BJ (cell line): ENCODE measurements at regions not wholly inside any gene's neighbourhood (a gene's known extent, or its start where the extent isn't known, plus 50 kb on each side); places are given as distances from the start of the nearest gene placed in this dataset.
"Not testable (repeated sequence)": the region's sequence is repeated elsewhere in the genome, so short reads cannot be mapped to it uniquely, and the experiment has no call there.

ENCODE experiments used
- CTCF ChIA-PET: fragments of 350-600 bp; formaldehyde crosslinking; extraction: SDS; loops from one replicate; lab custom pipeline; 2021; ENCODE audit warnings: antibody characterized with exemption, inconsistent platforms; lab: Yijun Ruan, JAX
- POLR2A ChIA-PET: fragments of 300-600 bp; sonication (Branson Sonifier 250); formaldehyde crosslinking; extraction: SDS; loops from one replicate; lab custom pipeline; 2021; ENCODE audit warnings: antibody characterized with exemption; lab: Charles Lee
- DNase-seq: peaks from one replicate; pipeline ENCODE4 v3.0.0-alpha.2; 2011; ENCODE audit warnings: low read depth
- H3K27me3 ChIP-seq: 2 replicates; pipeline ENCODE4 v1.6.0; 2011; ENCODE audit warnings: low read length; ENCODE audit not compliant: control insufficient read depth, insufficient read depth
- H3K36me3 ChIP-seq: 2 replicates; pipeline ENCODE4 v1.5.1; 2011; ENCODE audit warnings: low read length; ENCODE audit not compliant: control insufficient read depth, insufficient read depth
- H3K4me3 ChIP-seq: 2 replicates; pipeline ENCODE4 v1.5.1; 2011; ENCODE audit warnings: low read depth, mild to moderate bottlenecking, control low read depth, low read length
- CTCF ChIP-seq: IDR thresholded peaks from 2 replicates; pipeline ENCODE4 v1.5.1; 2011; ENCODE audit warnings: low read depth, mild to moderate bottlenecking, control low read depth, inconsistent platforms, low read length, moderate library complexity; ENCODE audit not compliant: insufficient read depth

- no peaks in the 10 kb centered on the region for H3K36me3 ChIP-seq
- CTCF ChIA-PET = no interaction called here
- no peak for TF ChIP-seq CTCF
- no peaks in the 10 kb centered on the region for H3K27me3 ChIP-seq
- no peak overlapping the region for H3K4me3 ChIP-seq
- no peak for DNase-seq
- POLR2A ChIA-PET = no interaction called here
Observed at GRCh38 chr9:74414325-74414724, 82.8 kb upstream of the RORB start.

DNA sequence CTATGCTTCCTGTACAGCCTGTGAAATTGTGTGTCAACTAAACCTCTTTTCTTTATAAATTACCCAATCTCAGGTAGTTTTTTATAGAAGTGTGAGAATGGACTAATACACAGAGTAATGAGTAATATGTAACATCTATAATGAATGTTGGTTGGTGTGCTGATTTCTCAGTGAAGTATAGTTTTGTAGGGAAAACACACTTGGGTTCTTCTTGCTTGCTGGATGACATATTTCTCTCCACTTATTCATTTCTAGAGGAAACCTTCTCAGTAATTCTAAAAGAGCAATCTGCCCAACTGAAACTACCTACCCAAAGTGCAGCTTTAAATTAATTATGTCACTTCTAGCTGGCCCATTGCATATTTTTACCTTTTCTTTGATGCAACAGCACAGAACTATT, 81.1 kb upstream of the RORB start:
- H3K27me3 ChIP-seq = no peaks in the 10 kb centered on the region
- DNase-seq = no peak
- no peak for TF ChIP-seq CTCF
- ChIA-PET POLR2A (no interaction called here), CTCF (no interaction called here)
- H3K36me3 ChIP-seq = no peaks in the 10 kb centered on the region
- no peak overlapping the region for H3K4me3 ChIP-seq

DNA sequence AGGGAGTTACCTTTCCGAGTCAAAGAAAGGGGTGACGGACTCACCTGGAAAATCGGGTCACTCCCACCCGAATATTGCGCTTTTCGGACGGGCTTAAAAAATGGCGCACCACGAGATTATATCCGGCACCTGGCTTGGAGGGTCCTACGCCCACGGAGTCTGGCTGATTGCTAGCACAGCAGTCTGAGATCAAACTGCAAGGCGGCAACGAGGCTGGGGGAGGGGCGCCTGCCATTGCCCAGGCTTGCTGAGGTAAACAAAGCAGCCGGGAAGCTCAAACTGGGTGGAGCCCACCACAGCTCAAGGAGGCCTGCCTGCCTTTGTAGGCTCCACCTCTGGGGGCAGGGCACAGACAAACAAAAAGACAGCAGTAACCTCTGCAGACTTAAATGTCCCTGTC, 72.6 kb upstream of the RORB start:
- DNase-seq, H3K27me3 ChIP-seq, H3K36me3 ChIP-seq, POLR2A ChIA-PET, CTCF ChIA-PET, H3K4me3 ChIP-seq: not testable (repeated sequence)

GRCh38 chr9:74431467-74431866, 65.7 kb upstream of the RORB start:
- Histone ChIP-seq H3K4me3 (no peak overlapping the region), H3K27me3 (no peaks in the 10 kb centered on the region), H3K36me3 (no peaks in the 10 kb centered on the region)
- POLR2A ChIA-PET = no interaction called here
- CTCF ChIA-PET = no interaction called here
- DNase-seq = no peak
- no peak for TF ChIP-seq CTCF

DNA sequence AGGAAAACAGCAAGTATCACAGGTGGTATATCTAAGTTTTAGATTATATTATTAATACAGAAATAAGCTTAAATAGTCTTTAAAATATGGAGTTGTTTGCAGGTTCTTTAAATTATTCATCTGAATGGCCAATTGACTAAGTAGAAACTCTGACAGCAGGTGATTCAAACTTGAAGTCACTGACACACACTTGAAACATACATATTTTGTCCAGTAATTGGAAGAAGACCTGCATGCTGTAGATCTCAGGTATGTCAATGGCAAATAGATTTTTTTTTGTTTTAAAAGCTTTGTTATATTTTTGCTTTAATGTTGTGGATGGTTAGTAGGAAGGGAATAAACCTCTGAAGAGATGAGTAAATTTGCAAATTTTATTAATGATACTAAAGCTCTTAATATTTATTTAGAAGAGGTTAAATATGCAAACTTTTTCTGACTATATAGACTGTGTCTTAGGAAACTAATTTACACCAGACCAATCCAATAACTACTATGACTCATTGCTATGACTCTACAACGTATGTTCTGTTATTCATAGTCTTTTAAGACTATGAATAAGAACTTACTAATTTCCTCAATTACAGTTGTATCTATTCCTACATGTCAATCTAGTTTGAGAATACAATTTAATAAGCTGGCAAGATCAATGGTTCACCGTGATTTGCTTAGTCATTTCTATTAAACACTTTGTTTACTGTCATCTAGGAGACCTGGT, 53.9 kb upstream of the RORB start:
- no peak for DNase-seq
- ChIA-PET CTCF (no interaction called here), POLR2A (no interaction called here)
- TF ChIP-seq CTCF = no peak
- Histone ChIP-seq H3K36me3 (no peaks in the 10 kb centered on the region), H3K27me3 (no peaks in the 10 kb centered on the region), H3K4me3 (no peak overlapping the region)

DNA sequence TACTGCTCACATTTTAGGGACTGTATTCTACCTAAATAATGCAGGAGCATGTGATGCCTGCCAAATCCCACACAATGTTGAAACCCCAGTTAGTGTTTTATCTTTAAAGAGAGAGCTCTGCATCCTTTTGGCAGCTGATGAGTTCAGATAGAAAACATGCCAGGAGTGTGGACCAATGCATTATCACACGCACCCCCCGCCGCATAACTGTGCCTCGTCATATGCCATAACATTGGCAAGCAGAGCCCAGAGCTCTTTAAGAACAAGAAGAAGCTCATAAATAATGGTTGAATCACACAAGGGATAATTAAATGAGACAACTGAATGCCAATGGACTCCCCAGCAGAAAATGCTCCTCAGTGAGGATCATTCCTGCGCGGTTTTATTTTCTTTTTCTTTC, 52.8 kb upstream of the RORB start:
- TF ChIP-seq CTCF = no peak
- CTCF ChIA-PET = no interaction called here
- Histone ChIP-seq H3K4me3 (no peak overlapping the region), H3K36me3 (no peaks in the 10 kb centered on the region), H3K27me3 (no peaks in the 10 kb centered on the region)
- no peak for DNase-seq
- POLR2A ChIA-PET = no interaction called here
